ENCODE measurements at regions not wholly inside any gene's neighbourhood (a gene's known extent, or its start where the extent isn't known, plus 50 kb on each side); places are given as distances from the start of the nearest gene placed in this dataset.

GRCh38 chr18:40414155-40414754 lies 1540.8 kb upstream of the PIK3C3 start:
- TF ChIP-seq EZH2phosphoT487 (IDR thresholded peaks at IDR 0.05) (no peak), CTCF (IDR thresholded peaks at IDR 0.05) (no peak), EZH2 (IDR thresholded peaks at IDR 0.05) (no peak)
